B cell (primary cell): ENCODE measurements at regions not wholly inside any gene's neighbourhood (a gene's known extent, or its start where the extent isn't known, plus 50 kb on each side); places are given as distances from the start of the nearest gene placed in this dataset.

ENCODE experiments used
- ATAC-seq: fragments of 200-7000 bp; cut with Tn5 transposase; one replicate; pipeline ENCODE4 v1.10.0; 2021; ENCODE audit warnings: low read depth, mild to moderate bottlenecking, moderate number of reproducible peaks, moderate library complexity
- CTCF ChIA-PET: fragments of 350-600 bp; sonication (Branson Sonifier 250); formaldehyde crosslinking; loops from one replicate; lab custom pipeline; 2021; ENCODE audit warnings: antibody characterized with exemption, inconsistent platforms; lab: Charles Lee
- POLR2A ChIA-PET: fragments of 350-600 bp; sonication (Branson Sonifier 250); formaldehyde crosslinking; loops from one replicate; lab custom pipeline; 2021; ENCODE audit warnings: antibody characterized with exemption; lab: Charles Lee
- DNase-seq: peaks from one replicate; pipeline ENCODE4 v3.0.0; 2013
- H2AFZ ChIP-seq: 2 replicates; pipeline ENCODE4 v1.6.1; 2012; ENCODE audit warnings: mild to moderate bottlenecking, low read depth, low read length; ENCODE audit not compliant: insufficient read depth, poor library complexity, severe bottlenecking
- H3K27ac ChIP-seq, 2 donors: 1 replicate in 1 of 2; 2 replicates in 1 of 2; pipeline ENCODE4 v1.5.1; 2012 to 2013; ENCODE audit warnings: low read length in 2 of 2, mild to moderate bottlenecking in 2 of 2, moderate library complexity in 1 of 2
- H3K27me3 ChIP-seq, 4 experiments: fragments of 200-600 bp in 1 of 4; sonication (generic) in 1 of 4; replicated peaks in 1 of 4; 1 replicate in 2 of 4; 2 replicates in 2 of 4; pipeline versions ENCODE4 v1.6.1 to v1.7.0; 2013 to 2016; ENCODE audit warnings: low read length in 3 of 4, mild to moderate bottlenecking in 2 of 4, mixed read lengths in 1 of 4, moderate library complexity in 1 of 4; ENCODE audit not compliant: insufficient read depth in 4 of 4, control insufficient read depth in 3 of 4; ENCODE audit errors: control extremely low read depth in 1 of 4
- H3K36me3 ChIP-seq, 2 experiments: replicated peaks in 1 of 2; 1 replicate in 1 of 2; 2 replicates in 1 of 2; pipeline versions ENCODE4 v1.6.1 to v1.7.1; 2013; ENCODE audit warnings: low read length in 1 of 2; ENCODE audit not compliant: insufficient read depth in 2 of 2, control insufficient read depth in 1 of 2; ENCODE audit errors: control extremely low read depth in 1 of 2, extremely low read depth in 1 of 2
- H3K4me1 ChIP-seq, 2 donors: fragments of 200-600 bp in 1 of 2; sonication (generic) in 1 of 2; 1 replicate in 1 of 2; 2 replicates in 1 of 2; pipeline versions ENCODE4 v1.5.1 to v1.6.1; 2013 to 2017; ENCODE audit warnings: low read length in 2 of 2; ENCODE audit not compliant: control insufficient read depth in 2 of 2, insufficient read depth in 2 of 2
- H3K4me2 ChIP-seq: replicated peaks from 2 replicates; pipeline ENCODE3; 2012; ENCODE audit warnings: mild to moderate bottlenecking, low read depth, low read length; ENCODE audit not compliant: poor library complexity, severe bottlenecking
- H3K4me3 ChIP-seq, 5 experiments: fragments of 200-600 bp in 1 of 5; sonication (generic) in 1 of 5; 1 replicate in 3 of 5; 2 replicates in 2 of 5; pipeline versions ENCODE4 v1.5.1 to v1.7.0; 2011 to 2016; ENCODE audit warnings: low read length in 4 of 5, mild to moderate bottlenecking in 4 of 5, low read depth in 2 of 5, control low read depth in 1 of 5, moderate library complexity in 1 of 5; ENCODE audit not compliant: insufficient read depth in 1 of 5; ENCODE audit errors: control extremely low read depth in 1 of 5, extremely low read depth in 1 of 5
- H3K79me2 ChIP-seq: fragments of 200-600 bp; sonication (generic); one replicate; pipeline ENCODE4 v1.6.0; 2016; ENCODE audit warnings: low read length; ENCODE audit not compliant: control insufficient read depth, insufficient read depth
- H3K9ac ChIP-seq: fragments of 200-600 bp; sonication (generic); 2 replicates; pipeline ENCODE4 v1.6.1; 2017; ENCODE audit warnings: mild to moderate bottlenecking, low read length, moderate library complexity
- H3K9me3 ChIP-seq, 3 donors: one replicate each; pipeline versions ENCODE4 v1.6.1 to v1.7.1; 2013; ENCODE audit warnings: low read length in 2 of 3; ENCODE audit not compliant: control insufficient read depth in 2 of 3, insufficient read depth in 1 of 3; ENCODE audit errors: control extremely low read depth in 1 of 3
- H4K20me1 ChIP-seq: 2 replicates; pipeline ENCODE4 v1.6.0; 2012; ENCODE audit warnings: mild to moderate bottlenecking, low read length; ENCODE audit not compliant: insufficient read depth, control insufficient read depth, poor library complexity, severe bottlenecking
- H3K27ac Mint-ChIP-seq: one replicate; pipeline ENCODE4 v1.8.0; 2021; ENCODE audit warnings: mixed read lengths
- H3K27me3 Mint-ChIP-seq: one replicate; pipeline ENCODE4 v1.8.0; 2021; ENCODE audit warnings: mixed read lengths
- H3K4me1 Mint-ChIP-seq: one replicate; pipeline ENCODE4 v1.8.0; 2021; ENCODE audit warnings: mixed read lengths
- H3K4me3 Mint-ChIP-seq: one replicate; pipeline ENCODE4 v1.8.0; 2021; ENCODE audit warnings: mixed read lengths
- H3K9me3 Mint-ChIP-seq: one replicate; pipeline ENCODE4 v1.8.0; 2022; ENCODE audit warnings: mixed read lengths; ENCODE audit not compliant: insufficient read depth
- CTCF ChIP-seq: fragments of 200-600 bp; IDR thresholded peaks from one replicate; pipeline ENCODE4 v1.8.0; 2022; ENCODE audit warnings: antibody characterized with exemption, mild to moderate bottlenecking
- EZH2 ChIP-seq: IDR thresholded peaks from 2 replicates; pipeline ENCODE4 v1.6.1; 2012; ENCODE audit warnings: borderline replicate concordance, low read depth, mild to moderate bottlenecking, moderate library complexity, low read length; ENCODE audit not compliant: insufficient read depth, poor library complexity, severe bottlenecking
- WGBS: methylation state at CpG from one replicate; pipeline ENCODE4 v1.1.5; 2013; ENCODE audit warnings: missing lambda C conversion rate; ENCODE audit not compliant: insufficient coverage; 5-methylcytosine and 5-hydroxymethylcytosine counted together
- intact Hi-C: fragments of 100-400 bp; cut with micrococcal nuclease; formaldehyde crosslinking; loops from one replicate; pipeline ENCODE4 v1.10.0; 2022

DNA sequence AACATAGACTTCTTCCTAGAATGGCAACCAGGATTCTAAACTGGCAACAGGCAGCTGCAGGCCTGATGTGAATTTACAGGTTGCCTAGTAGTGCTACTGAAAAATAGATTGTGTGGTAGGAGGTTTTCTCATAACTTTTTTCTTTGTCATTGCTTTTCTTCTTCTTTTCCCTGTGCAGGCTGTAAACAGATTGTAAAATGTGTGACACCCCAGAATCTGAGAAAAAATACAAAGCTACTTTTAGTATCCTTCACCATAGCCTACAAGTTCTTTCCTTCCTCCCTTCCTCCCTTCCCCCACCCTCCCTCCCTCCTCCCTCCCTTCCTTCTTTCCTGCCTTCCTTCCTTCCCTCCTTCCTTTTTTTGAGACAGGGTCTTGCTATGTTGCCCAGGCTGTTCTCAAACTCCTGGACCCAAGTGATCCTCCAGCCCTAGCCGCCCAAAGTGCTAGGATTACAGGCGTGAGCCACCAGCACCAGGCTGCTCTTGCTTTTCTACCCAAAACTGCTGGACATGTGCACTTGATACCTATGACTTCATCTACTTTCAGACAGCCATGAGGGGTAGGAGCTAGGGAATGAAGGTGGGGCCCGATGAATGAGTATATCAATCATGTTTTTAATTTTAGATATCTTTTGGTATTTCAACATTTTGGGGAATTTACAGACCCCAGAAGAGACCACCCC, 114.2 kb upstream of the EEA1 start:
- no peaks in the 10 kb centered on the region for H3K4me1 Mint-ChIP-seq
- H3K27me3 Mint-ChIP-seq: no peaks in the 10 kb centered on the region

DNA sequence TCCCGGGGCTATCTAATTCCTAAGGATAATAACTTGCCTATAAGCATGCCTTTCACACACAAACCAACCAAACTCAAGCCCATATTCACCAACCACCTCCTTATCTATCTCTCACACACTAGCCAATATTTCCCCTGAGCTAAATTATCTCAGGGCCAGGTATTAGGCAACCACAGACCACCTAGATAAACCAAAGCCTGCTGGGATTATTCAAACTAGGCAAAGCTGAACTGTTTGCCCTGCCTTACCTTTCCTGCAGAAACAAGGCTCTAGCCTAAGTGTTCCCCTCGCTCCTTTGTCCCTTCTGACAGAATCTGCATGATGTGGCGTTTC, 114.7 kb upstream of the EEA1 start:
- intact Hi-C loops: no loop called here
- ChIA-PET POLR2A (no interaction called here), CTCF (no interaction called here)
- TF ChIP-seq EZH2: no peak
- TF ChIP-seq CTCF: no peak
- Mint-ChIP-seq H3K4me1 (no peaks in the 10 kb centered on the region), H3K4me3 (no peak overlapping the region), H3K27me3 (no peaks in the 10 kb centered on the region), H3K27ac (no peak overlapping the region), H3K9me3 (no peaks in the 10 kb centered on the region)
- Histone ChIP-seq H3K27ac (no peak overlapping the region), H4K20me1 (no peaks in the 10 kb centered on the region), H3K27me3 (no peaks in the 10 kb centered on the region), H3K36me3 (no peaks in the 10 kb centered on the region), H2AFZ (no peak overlapping the region), H3K9ac (no peak overlapping the region), H3K4me3 (no peak overlapping the region), H3K4me2 (no peak overlapping the region), H3K79me2 (no peaks in the 10 kb centered on the region), H3K9me3 (peaks cover 0 to 1% (median 0%) of the 10 kb centered on the region in 3 donors), H3K4me1 (no peaks in the 10 kb centered on the region)
- ATAC-seq (no peak), DNase-seq (no peak)
- WGBS: 94% methylated on average over 3 of the region's 3 CpGs

More for the DNA sequence above, 114.2 kb upstream of the EEA1 start:
- Histone ChIP-seq H3K4me3 (no peak overlapping the region), H3K36me3 (no peaks in the 10 kb centered on the region), H2AFZ (no peak overlapping the region), H4K20me1 (no peaks in the 10 kb centered on the region), H3K27ac (no peak overlapping the region), H3K27me3 (no peaks in the 10 kb centered on the region), H3K9ac (no peak overlapping the region), H3K4me2 (no peak overlapping the region), H3K4me1 (no peaks in the 10 kb centered on the region), H3K79me2 (no peaks in the 10 kb centered on the region), H3K9me3 (peaks cover 0 to 1% (median 0%) of the 10 kb centered on the region in 3 donors)
- no peaks in the 10 kb centered on the region for H3K9me3 Mint-ChIP-seq
- ATAC-seq: no peak
- TF ChIP-seq CTCF: no peak
- CTCF ChIA-PET: no interaction called here
- DNase-seq: no peak
- 100% methylated on average over 1 of the region's 3 CpGs for WGBS
- H3K27ac Mint-ChIP-seq: no peak overlapping the region
- H3K4me3 Mint-ChIP-seq: no peak overlapping the region
- intact Hi-C loops: no loop called here
- POLR2A ChIA-PET: no interaction called here
